SW480 (cell line): ENCODE measurements at regions not wholly inside any gene's neighbourhood (a gene's known extent, or its start where the extent isn't known, plus 50 kb on each side); places are given as distances from the start of the nearest gene placed in this dataset.
"Not testable (repeated sequence)": the region's sequence is repeated elsewhere in the genome, so short reads cannot be mapped to it uniquely, and the experiment has no call there.

ENCODE experiments used
- DNase-seq: peaks from one replicate; pipeline ENCODE4 v3.0.0-alpha.2; 2016; ENCODE audit warnings: low spot score

DNA sequence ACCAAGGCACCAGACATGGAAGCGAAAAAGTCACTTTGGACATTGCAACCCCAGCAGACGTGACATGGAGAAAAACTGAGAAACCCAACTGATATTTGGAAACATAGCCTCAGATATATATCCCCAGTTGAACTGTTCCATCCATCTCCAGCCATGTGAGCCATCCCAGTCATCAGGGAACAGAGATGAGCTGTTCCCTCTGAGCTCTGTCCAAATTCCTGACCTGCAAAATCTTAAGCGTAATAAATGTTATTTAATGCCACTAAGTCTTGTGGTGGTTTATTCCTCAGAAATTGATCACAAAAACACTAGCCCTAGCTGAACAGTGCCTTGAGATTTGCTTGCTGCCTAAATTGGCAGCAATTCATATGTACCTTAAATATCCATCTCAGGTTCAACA lies 182.8 kb downstream of the NRP2 start:
- DNase-seq, result no peak

DNA sequence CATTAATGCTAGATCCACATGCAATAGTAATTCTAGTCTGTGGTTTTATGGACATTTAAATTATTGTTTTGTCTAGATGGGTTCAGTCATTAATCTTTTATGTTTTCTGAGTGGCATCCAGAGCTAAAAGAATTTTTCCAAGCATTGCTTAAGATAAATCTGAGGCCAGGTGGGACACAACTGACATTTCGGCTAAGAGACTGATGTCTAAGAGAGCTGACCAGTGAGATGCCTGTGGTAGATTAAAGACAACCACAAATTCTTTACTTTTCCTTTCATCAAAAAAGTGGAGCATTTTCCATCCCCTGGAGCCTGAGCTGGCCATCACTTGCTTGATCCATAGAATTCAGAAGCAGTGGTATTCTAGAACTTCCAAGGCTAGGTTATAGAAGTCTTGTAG lies 182.2 kb downstream of the NRP2 start:
- DNase-seq, result peak; percentile 70

DNA sequence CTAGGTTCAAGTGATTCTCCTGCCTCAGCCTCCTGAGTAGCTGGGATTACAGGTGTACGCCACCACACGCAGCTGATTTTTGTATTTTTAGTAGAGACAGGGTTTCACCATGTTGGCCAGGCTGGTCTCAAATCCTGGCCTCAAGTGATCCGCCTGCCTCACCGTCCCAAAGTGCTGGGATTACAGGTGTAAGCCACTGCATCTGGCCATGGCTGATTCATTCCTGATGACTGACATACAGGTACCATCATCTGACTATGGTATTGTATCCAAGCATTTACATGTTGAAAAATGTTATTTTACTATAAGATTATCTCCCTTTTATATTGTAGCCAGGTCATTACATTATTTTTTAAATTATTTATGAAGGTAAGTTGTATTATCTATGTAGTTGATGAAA lies 180.5 kb downstream of the NRP2 start:
- not testable (repeated sequence) for DNase-seq

DNA sequence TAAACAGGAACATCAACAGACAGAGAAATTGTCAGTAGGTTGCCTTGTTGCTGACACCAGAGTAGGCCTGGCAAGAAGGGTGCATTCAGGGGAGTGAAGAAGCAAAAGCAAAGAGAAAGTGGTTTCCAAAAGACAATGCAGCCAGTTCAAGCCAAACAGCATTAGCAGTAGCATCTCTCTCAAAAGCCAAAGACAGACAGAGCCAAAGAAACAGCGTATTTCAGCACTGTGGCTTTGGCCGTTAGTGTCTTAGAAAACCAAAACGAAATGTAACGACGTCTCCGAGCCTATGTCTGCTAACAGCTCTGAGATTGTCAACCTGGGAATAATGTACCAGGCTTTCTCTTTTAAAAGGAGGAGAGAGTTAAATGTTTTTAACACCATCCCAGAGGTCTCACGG lies 178.6 kb downstream of the NRP2 start:
- DNase-seq, result no peak

DNA sequence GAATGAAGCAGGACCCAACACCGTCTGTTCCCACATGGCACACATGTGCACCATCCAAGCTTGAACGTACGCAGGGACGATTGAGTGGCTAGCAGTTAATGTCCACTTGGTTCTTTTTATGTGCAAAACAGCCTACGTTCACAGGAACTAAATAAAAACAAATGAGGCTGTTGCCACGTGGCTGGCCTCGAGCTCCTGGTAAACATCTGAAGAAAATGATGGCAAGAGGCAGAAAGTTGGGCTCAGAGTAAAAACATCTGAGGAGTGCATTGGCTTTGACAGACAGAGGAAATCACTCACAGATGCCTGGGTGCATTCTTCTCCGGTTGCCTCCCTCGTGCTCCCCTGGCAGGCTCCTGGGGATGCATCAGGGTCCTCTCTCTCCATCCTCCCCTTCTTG lies 177.9 kb downstream of the NRP2 start:
- no peak for DNase-seq

DNA sequence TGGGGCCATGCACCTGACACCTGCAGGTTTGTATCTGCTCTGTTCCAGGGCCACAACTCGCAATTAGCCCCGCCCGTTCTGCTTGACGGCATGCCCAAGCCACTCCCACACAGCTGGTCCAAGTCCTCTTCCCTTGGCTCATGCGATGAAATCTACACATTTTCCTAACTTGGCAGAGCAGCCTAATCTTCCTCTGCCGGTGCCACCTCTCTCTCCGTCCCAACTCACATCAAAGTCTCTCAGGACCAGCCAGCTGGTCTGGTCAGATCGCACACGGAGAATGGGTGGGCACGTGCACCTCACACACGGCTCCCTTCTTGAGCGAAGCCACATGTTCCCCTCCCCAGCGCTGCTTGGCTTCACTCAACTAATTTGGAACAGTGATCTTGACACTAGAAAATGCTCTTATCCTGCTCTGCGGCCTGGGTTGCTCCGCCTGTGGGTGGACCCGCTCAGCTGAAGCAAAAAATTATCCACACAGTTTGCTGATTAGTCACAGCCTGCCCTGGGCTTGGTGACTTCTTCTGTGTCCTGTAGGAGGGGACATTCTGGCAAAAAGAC lies 176.7 kb downstream of the NRP2 start:
- peak; percentile 71 for DNase-seq

DNA sequence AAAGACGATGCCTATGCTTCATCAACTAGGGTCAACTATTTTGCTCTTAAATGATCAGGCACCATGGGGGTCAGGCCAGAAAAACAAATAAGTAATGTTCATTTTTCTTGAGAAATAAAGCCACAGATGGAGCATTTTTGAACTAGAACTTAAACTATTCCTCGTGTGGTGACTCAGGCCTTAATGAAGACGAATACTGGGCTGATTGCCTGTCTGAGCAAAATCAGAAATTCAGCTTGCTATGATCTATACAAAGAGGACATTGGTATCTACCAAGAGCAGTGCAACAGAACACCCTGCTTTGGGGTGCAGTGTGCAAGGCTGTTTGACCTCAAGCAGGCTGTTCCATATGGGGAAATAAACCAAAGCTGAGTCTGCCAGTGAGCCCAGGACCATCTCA lies 176.0 kb downstream of the NRP2 start:
- DNase-seq, result no peak

DNA sequence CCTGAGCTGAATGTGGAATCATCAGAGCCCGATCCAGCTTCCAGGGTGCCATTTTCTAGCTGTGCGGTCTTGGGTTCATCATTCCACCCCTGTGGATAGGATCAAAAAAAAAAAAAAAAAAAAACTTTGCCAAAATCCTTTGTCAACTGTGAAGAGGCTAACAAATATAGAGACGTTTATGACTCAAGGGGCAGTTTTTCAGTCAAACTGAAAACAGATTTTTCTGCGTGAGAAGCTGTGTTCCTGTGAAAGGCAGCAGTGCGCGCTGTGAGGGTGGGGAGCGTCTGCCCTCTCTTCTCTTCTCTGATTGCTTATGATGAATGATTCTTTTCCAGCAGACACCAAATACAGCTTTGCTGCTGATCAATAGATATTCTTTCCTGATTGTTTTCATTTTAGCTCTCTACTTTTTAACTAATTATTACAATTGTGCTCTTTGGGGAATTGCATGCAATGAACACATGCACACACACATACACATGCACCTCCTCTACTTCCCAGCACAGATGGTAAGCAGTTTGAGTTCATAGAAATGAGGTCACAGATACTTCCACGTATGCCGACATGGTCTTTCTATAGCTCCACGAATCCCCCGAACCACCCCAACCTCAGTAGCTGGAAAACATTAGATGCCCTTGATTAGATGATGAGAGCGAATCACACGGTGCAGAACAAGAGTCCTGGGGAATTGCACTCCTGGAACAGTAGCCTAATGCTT lies 175.4 kb downstream of the NRP2 start:
- DNase-seq, result no peak

DNA sequence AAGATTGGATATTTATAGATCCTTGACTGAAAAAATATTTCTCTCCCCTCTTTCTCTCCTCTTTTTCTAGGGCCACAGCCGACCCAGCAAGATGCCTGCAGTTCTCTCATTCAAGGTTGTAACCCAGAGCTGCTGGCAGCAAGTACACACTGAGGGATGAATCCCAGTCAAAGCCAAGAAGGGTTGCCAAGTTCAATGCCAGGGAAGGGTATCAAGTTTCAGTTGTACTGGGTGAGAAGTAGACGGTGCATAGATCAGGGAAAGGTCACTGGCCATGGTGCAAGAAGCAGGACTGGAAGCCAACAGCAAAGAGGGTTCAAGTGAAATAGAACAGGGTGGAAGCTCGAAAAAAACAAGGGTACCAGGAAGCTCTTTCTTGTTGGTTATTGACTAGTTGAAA lies 170.2 kb downstream of the NRP2 start:
- no peak for DNase-seq

DNA sequence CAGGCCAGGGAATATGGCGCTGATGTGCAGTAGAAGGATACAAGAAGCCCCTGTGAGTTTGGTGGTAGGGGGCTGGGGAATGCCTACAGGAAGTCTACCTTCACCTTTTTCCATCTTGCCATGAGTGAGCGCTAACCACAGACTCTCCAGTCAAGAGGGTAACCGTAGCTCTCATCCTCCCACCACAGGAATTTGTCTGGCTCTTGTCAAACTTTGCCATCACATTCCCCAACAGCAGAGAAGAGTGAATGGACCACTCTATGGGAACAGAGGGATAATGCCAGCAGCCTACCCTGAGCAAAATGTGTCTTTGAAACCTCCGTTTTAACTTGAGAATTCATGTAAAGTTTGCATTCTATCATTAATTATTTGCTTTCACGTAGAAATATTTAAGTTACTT lies 168.3 kb downstream of the NRP2 start:
- no peak for DNase-seq

DNA sequence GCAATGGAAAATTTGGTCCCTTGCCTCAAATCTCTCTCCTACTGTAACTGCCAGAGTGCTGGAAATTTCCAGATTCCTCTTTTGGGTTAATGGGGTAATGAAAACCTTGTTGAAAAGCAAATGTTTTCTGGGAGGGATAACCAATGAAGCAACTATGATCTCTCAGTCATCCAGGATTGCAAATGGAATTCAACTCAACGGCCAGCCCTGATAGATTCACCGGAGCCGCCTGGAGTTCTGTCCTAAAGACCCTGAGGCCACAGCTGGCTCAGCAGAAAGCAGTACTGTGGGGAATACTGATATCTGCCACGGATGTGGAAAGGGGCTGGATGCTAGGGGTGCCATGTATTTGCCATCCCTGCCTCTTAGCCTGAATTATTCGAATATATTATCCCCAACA lies 167.8 kb downstream of the NRP2 start:
- DNase-seq, result no peak

DNA sequence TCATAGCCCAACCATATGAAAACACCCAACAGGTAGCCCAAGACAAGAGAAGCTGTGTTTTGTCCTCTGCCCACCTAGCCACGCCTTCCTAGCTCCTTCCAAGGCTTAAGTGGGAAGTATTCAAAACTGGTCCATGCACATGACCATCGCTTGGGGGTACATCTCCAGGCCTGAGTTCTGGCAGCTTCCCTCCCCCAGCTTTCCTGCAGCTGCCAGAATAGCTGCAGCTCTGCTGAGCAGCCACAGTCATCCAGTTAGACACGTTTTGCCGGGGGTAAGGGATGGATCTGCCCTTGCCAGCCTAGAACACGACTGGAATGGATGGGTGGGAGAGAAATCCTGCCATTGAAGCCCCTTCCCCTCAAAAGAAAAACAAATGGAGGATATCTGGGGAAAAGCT lies 166.8 kb downstream of the NRP2 start:
- no peak for DNase-seq

DNA sequence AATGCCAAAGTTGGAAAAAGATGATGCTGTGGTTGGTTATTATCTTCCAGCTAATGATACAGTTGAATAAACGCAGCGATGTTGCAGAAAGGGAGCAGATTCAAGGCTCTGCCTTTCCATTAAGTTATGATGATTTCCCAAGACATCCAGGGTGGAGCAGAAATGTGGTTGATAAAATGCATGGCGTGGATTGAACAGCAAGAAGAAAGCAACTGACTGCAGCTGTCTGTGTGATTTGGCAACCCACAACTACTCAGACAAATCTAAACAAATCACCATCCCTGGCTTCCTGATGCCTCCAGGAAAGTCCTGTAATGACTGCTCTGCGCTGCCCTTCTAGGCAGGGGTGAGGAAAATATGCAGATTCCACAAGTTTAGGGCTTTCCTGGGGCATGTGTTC lies 166.3 kb downstream of the NRP2 start:
- DNase-seq, result no peak
